Epithelial cell of proximal tubule (primary cell): ENCODE measurements at regions not wholly inside any gene's neighbourhood (a gene's known extent, or its start where the extent isn't known, plus 50 kb on each side); places are given as distances from the start of the nearest gene placed in this dataset.

Experiments used
- DNase-seq: peaks from one replicate; pipeline ENCODE4 v3.0.0-alpha.2; 2011; ENCODE audit warnings: low read depth
- H3K4me3 ChIP-seq: 2 replicates; pipeline ENCODE4 v1.5.1; 2011; ENCODE audit warnings: low read depth, mild to moderate bottlenecking, low read length
- TF ChIP-seq, protein P1 (sequence below): conservative IDR thresholded peaks from 2 replicates; pipeline ENCODE4 v1.5.1; 2012; ENCODE audit warnings: low read depth, mild to moderate bottlenecking, low read length

DNA sequence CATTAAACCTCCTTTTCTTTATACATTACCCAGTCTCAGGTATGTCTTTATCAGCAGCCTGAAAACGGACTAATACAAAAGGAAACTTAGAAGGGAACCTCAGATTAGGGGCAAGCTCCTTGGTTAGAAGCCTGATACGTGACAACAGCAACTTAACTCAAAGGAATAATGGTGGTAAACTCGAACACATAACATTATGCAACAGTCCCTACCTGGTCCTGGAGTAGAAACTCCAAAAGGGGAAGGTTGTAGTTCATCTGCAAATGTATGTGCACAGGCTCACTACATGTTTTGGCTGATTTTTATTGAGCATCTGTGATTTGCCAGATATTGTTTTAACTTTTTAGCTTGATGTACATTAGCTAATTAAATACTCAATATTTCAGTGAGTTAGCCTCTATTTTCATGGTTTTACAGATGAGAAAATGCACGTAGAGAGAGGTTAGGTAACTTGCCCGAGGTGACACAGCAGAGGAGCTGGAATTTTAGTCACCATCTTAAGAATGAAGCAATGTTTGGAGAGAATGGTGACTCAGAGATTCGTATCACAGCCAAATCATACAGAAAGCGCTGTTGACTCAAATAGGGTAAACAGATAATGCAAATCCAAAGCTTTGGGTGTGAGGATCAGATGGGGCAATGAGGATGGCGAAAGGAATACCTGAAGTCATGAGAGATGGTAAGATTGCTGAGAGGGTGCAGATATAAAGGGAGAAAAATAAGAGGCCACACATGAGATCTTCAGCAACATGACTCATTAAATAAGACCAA lies 194.9 kb upstream of the RBFOX1 start:
- DNase-seq = no peak
- H3K4me3 ChIP-seq = no peak overlapping the region
- TF ChIP-seq, protein P1, sequence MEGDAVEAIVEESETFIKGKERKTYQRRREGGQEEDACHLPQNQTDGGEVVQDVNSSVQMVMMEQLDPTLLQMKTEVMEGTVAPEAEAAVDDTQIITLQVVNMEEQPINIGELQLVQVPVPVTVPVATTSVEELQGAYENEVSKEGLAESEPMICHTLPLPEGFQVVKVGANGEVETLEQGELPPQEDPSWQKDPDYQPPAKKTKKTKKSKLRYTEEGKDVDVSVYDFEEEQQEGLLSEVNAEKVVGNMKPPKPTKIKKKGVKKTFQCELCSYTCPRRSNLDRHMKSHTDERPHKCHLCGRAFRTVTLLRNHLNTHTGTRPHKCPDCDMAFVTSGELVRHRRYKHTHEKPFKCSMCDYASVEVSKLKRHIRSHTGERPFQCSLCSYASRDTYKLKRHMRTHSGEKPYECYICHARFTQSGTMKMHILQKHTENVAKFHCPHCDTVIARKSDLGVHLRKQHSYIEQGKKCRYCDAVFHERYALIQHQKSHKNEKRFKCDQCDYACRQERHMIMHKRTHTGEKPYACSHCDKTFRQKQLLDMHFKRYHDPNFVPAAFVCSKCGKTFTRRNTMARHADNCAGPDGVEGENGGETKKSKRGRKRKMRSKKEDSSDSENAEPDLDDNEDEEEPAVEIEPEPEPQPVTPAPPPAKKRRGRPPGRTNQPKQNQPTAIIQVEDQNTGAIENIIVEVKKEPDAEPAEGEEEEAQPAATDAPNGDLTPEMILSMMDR = no peak

DNA sequence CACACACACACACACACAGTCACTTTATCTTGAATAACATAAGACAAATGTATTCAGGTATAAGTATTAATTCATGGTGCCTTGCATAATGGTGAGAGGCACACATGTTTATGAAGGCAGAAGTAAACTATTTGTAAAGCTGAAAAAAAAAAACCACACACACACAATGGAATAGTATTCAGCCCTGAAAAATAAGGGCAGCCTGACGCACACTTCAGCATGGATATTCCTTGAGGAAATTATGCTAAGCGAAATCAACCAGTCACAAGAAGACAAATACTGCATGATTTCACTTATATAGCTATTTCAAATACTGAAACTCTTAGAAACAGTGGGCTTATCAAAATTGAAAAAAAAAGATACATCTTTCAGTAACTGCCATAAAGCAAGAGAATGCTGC lies 200.2 kb upstream of the RBFOX1 start:
- no peak for DNase-seq
- TF ChIP-seq, protein P1 = no peak
- H3K4me3 ChIP-seq = no peak overlapping the region

DNA sequence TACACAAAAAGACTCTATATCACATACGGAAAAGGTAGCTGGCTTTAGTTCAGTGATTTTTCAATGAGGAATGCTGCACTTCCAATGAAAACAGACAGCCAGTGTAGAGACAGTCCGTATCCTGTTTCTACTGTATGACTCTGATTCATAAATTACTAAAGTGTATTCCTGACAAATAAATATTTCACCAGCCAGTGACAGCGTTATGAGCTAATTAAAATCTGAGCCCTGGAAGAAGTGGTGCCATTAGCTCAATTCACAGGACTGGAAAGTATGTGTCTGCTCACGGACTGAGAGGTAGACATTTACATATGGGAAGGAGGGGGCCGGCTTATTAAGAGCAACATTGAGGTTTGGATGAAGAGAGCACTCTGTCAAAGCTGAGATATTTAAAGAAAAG lies 207.9 kb upstream of the RBFOX1 start:
- DNase-seq = no peak
- TF ChIP-seq, protein P1 = no peak
- no peak overlapping the region for H3K4me3 ChIP-seq

DNA sequence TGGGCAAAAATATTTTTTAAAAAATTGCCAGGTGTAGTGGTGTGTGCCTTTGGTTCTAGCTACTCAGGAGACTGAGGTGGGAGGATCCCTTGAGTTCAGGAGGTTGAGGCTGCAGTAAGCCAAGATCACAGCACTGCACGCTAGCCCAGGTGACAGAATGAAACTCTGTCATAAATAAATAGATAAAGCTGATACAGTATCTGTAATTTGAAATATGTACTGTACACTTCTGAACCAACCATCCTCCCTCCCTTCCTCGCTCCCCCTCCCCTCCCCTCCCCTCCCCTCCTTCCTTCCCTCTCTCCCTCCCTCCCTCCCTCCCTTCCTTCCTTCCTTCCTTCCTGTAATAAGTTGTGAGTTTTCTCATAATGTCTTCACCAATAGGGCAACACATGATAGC lies 208.4 kb upstream of the RBFOX1 start:
- H3K4me3 ChIP-seq = no peak overlapping the region

DNA sequence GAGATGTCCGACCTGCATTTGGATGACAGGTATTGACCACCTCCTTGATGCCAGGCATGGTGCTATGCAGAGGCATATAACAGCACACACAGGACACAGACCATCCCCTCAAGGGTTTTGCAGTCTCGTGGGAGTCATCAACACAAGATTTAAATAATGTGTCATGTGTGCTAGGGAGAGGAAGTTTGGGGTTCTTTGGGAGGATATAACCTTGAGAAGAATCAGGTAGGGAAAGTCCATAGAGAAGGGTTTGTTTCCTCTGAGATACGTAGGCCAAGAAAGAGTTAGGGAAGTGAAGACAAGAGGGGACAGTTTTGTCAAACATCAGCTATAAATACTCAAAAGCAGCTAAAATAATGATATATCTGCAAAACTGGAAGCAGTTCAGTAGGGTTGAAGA lies 215.9 kb upstream of the RBFOX1 start:
- DNase-seq = no peak

More for the DNA sequence above, 208.4 kb upstream of the RBFOX1 start:
- TF ChIP-seq, protein P1 = no peak
- DNase-seq = no peak

DNA sequence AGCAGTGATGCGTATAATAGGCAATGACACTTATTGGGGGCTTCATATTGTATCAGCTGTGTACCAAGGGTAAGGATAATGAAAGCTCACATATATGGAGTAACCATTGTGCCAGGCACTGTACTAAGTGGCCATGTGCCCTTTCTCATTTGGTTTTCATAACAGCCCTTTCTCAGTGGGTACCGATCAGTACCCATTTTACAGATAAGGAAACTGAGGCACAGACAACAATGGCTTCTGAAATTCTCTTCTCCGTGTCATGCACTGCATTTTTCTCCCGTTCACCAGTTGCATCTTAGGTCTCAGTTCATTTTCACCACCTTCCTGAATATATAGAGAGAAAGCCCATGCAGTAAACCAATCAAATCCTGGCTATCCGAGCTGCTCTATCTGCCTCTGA lies 216.7 kb upstream of the RBFOX1 start:
- no peak for DNase-seq
- no peak overlapping the region for H3K4me3 ChIP-seq
- TF ChIP-seq, protein P1 = no peak

More for the DNA sequence above, 215.9 kb upstream of the RBFOX1 start:
- no peak overlapping the region for H3K4me3 ChIP-seq
- TF ChIP-seq, protein P1 = no peak

DNA sequence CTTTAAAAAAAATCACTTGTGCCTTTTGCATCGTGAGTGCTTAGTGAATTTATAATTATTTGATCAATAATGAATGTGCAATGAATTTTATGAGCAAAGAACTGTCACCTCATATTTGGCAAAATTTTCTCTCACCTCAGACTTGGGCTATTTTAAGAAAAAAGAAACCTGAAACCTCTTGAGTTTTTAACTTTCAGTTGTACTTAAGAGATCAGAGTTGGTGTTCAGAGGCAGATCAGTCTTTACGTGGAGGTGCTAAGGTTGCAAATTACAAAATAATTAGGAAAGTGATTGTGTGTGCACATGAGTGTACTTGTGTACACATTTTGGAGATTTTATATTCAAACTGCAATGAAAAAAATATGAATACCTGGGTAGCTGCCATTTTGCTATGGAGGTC lies 218.7 kb upstream of the RBFOX1 start:
- TF ChIP-seq, protein P1 = no peak
- DNase-seq = no peak
- no peak overlapping the region for H3K4me3 ChIP-seq
